Activated naive CD4-positive, alpha-beta T cell treated with anti-CD3 and anti-CD28 coated beads, Interleukin-2, amount 50 U/mL, for 16 hours (primary cell): ENCODE measurements at regions not wholly inside any gene's neighbourhood (a gene's known extent, or its start where the extent isn't known, plus 50 kb on each side); places are given as distances from the start of the nearest gene placed in this dataset.
A peak's percentile ranks its signal among the peaks of the same experiment; 100 is the strongest.

Experiments used
- DNase-seq: peaks from one replicate; pipeline ENCODE4 v3.0.0-alpha.2; 2020

GRCh38 chr2:177314722-177315264, 50.3 kb upstream of the NFE2L2 start:
- DNase-seq, result no peak

DNA sequence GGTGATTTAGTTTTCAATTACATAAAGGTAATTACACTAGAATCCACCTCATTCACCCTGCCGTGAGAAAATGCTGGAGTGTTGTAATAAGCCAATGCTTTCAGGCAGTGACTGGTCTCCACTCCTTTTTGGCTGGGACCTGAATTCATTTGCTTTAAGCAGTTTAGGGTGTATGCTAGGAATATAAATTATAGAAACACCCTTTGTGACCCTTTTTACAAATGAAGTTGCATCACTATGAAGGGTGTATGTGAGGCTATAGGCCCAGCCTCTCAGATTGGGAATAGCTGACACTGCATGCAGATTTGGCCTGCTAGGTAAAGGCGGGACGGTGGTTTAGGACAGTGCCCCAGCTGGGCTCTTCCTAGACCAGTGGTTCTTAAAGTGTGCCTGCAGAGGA, 50.8 kb upstream of the NFE2L2 start:
- no peak for DNase-seq

- DNase-seq, result no peak
Measured at GRCh38 chr2:177316756-177317155, 52.2 kb upstream of the NFE2L2 start.

DNA sequence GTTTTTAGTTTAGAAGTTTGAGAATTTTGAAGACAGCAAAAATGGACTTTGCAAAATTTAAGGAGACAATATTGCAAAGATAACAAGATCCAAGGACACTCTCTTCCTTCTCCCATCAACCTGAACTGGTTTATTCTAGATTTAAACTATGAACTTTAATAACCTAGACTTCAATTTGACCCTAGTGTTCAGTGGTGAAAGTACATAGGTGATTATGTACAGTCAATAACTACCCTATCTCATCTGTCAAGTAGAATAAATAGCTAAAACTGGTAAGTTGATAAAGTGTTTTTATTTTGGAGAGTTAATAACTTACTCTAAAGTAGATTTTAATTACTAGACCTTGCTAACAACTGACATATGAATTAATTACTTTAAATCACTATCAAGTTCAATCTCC, 52.9 kb upstream of the NFE2L2 start:
- DNase-seq, result no peak

DNA sequence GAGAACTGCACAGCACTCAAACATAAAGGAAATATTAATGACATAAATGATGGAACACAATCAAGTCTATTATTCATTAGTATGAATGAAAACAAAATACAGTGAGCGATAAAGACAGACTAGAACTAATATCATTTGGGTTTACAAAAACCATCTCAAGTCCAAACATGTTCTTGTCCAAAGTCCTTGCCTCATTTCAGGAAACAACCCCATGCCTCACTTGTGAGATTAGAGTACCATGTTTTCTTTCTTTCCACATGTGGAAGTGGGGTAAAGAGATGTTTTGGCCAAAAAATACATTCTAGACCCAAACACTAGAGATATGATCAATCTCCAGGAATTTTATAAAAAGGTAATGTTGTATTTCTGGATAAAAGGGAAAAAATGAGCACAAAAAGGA, 53.3 kb upstream of the NFE2L2 start:
- DNase-seq, result no peak

- no peak for DNase-seq
Measured at GRCh38 chr2:177318613-177319012, 54.1 kb upstream of the NFE2L2 start.

- no peak for DNase-seq
Measured at GRCh38 chr2:177320596-177320995, 56.1 kb upstream of the NFE2L2 start.

GRCh38 chr2:177322801-177323261, 58.3 kb upstream of the NFE2L2 start:
- DNase-seq, result no peak

- no peak for DNase-seq
Measured at GRCh38 chr2:177324797-177325196, 60.3 kb upstream of the NFE2L2 start.

- DNase-seq, result no peak
Measured at GRCh38 chr2:177325554-177325953, 61.0 kb upstream of the NFE2L2 start.

DNA sequence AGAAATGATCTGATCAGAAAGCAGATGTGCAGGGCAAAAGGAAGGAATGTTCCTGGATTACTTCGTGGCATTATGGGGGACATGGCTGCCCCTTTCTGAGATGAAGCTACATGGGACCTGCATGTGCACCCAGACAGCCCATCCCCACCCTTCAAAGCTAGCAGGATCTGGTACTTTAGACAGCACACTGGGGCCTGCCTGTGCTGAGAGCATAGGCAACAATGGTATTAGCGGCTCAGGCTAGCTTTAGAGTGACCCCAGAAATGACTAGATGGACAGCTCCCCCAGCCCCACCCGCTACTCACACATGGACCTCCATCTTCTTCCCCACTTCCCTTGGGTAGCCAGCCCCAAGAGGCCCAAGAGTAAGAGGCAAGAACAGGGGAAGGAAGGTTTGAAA, 61.5 kb upstream of the NFE2L2 start:
- DNase-seq, result no peak

DNA sequence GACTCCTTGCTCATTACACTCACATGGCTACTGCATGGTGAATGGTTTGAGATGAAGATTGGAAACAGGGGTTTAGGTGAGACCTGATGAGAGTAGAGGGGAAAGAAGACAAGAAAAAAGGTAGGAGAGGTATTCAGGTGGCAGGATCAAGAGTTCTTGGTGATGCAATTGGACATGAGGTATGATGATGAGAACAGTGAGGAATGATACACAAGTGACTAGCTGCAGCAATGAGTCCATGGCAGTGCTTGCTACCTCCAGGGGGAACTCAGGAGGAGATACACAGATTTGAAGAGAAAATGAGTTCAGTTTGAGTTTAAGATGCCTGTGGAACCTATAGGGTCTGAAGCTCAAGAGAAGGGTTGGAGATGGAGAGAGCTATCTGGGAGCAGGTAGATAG, 62.1 kb upstream of the NFE2L2 start:
- DNase-seq, result no peak

GRCh38 chr2:177327009-177327408, 62.5 kb upstream of the NFE2L2 start:
- no peak for DNase-seq

- DNase-seq, result no peak
Measured at GRCh38 chr2:177328056-177328455, 63.5 kb upstream of the NFE2L2 start.

GRCh38 chr2:177329064-177329463, 63.5 kb upstream of the AGPS start:
- DNase-seq, result peak; percentile 14

GRCh38 chr2:177331466-177331997, 61.0 kb upstream of the AGPS start:
- DNase-seq, result no peak

GRCh38 chr2:177332026-177332991, 60.3 kb upstream of the AGPS start:
- peak; percentile 27 for DNase-seq

DNA sequence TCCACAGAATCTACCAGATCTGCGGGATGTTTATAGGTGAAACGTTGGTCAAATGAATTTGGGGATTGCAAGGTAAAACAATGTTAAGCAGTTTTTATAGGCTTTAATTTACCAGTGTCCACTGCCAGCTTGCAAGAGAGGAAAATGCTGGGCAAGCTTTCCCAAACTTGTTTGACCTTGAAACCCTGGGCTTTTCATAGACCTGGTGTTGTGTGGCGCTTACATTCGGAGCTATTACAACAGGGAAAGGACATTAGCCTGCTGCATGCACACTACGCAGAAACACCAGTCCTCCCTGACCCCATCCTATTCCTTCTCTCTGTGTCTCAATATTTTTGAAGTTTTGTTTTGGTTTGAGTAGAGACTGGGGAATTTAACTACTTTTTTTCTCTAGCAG, 59.6 kb upstream of the AGPS start:
- DNase-seq, result no peak

DNA sequence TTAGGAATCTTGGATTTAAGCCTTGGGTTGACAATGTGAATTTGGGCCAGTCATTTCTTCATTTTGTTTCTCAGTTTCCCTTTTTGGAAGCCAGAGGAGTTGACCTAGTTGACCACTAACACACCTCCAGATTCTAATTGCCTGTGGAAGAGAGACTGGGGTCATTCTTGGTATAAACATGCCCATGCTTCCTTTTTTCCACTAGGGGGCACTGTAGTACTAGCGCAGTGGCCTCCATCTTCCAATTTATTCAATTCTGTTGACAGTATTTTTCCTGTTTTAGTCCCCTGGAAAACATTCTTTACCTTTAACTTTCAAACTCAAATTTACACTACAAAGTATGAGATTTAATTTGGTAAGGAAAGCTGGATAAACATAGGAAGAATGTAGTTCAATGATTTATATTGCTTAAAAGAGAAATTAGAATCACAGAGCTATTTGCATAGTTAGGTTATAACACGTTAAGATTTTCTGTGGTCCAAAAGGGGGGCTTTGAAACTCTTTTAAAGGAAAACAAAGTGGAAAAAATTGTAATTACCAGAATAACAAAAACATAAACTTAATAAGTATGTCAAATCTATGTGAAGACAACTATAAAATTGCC, 57.5 kb upstream of the AGPS start:
- no peak for DNase-seq

GRCh38 chr2:177335917-177336450, 56.6 kb upstream of the AGPS start:
- DNase-seq, result no peak

DNA sequence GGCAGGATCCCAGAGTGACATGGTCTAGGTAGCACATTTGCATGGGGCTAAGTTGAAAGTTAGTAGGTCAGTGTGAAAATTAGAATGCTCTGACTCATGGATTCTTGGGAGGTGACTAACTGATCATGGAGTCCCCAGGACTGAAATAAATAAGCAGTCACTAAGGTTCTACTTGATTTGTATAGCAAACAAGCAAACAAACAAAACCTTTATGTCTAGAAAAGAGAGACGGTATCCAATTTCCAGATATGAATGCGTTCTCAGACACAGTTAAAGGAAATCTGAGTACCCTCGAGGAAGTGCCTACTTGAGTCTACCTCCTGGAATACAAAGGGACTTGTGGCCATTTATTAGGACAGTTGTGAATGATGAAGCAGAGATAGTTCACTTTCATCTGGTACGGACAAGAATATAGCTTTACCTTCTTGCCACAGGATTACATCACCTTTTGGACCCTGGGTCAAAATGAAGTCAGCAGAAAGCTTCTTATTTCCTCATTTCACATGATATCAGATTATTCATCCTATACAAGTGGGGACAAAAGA, 54.3 kb upstream of the AGPS start:
- DNase-seq, result no peak

- no peak for DNase-seq
Measured at GRCh38 chr2:177340158-177340557, 52.4 kb upstream of the AGPS start.

DNA sequence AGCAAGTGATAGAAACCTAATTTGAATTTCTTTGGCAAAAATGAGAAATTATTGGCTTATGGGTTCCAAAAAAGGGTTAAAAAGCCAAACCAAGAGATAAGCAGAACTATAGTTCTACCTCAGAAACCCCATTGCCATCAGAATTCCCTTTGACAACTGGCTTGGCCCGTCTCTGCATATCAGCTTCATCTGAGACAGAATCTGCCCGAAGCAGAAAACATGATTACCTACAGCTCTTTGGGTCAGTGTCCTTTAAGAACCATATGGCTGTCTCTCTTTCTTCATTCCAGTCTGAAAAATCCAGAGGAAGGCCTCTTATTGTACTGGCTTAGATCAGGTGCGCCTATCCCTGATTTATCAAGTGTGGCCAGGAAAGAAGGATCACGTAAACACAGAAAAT, 49.8 kb upstream of the AGPS start:
- no peak for DNase-seq
